HFF-Myc (cell line): ENCODE measurements at regions not wholly inside any gene's neighbourhood (a gene's known extent, or its start where the extent isn't known, plus 50 kb on each side); places are given as distances from the start of the nearest gene placed in this dataset.

Experiments used
- DNase-seq: peaks from one replicate; pipeline ENCODE4 v3.0.0-alpha.2; 2011; ENCODE audit warnings: low read depth; ENCODE audit errors: extremely low read depth
- H3K4me3 ChIP-seq: replicated peaks from 2 replicates; pipeline ENCODE4 v1.5.1; 2011; ENCODE audit warnings: low read depth, mild to moderate bottlenecking, control low read depth, low read length
- TF ChIP-seq, protein P1 (sequence below): IDR thresholded peaks from 2 replicates; pipeline ENCODE4 v1.5.1; 2012; ENCODE audit warnings: mild to moderate bottlenecking, low read depth, low read length, control low read depth; ENCODE audit errors: missing control alignments

DNA sequence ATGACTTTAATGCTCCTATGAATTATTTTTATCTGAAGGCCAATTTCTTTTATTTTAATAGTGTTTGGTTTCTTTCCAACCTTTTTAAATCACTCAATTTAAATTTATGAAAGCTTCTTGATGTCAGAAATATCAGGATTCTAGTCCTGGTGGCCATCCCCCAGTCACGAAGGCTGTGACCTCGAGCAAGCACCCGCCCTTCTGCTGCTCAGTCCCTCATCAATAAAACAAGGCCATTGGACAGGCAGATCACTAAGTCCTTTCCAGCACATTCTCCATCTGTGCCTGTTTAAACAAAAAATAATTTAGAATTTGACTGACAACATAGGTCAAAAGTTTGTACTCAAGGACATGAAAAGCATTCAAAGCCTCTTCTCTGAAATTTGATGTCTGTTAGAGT is 483.6 kb upstream of the VRK2 start:
- DNase-seq = no peak

DNA sequence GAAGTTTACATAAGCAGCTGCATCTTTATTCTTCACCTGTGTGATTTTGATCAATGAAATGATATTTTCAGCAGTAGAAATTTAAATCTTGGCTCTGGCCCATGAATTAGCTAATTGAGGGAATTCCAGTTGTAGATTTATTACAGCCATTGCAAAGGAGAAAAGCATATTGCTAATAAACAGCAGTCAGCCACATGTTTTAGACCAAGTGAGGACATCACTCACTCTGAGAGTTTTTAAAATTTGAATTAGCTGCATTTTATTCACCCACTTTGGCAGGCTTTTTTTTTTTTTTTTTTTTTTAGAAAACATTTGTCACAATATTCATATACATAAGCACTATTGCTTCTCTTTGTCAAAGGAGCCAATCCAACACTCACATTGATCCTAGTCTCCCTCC is 479.4 kb upstream of the VRK2 start:
- no peak for DNase-seq

More for the DNA sequence above, 483.6 kb upstream of the VRK2 start:
- TF ChIP-seq, protein P1, sequence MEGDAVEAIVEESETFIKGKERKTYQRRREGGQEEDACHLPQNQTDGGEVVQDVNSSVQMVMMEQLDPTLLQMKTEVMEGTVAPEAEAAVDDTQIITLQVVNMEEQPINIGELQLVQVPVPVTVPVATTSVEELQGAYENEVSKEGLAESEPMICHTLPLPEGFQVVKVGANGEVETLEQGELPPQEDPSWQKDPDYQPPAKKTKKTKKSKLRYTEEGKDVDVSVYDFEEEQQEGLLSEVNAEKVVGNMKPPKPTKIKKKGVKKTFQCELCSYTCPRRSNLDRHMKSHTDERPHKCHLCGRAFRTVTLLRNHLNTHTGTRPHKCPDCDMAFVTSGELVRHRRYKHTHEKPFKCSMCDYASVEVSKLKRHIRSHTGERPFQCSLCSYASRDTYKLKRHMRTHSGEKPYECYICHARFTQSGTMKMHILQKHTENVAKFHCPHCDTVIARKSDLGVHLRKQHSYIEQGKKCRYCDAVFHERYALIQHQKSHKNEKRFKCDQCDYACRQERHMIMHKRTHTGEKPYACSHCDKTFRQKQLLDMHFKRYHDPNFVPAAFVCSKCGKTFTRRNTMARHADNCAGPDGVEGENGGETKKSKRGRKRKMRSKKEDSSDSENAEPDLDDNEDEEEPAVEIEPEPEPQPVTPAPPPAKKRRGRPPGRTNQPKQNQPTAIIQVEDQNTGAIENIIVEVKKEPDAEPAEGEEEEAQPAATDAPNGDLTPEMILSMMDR = no peak
- no peak overlapping the region for H3K4me3 ChIP-seq

DNA sequence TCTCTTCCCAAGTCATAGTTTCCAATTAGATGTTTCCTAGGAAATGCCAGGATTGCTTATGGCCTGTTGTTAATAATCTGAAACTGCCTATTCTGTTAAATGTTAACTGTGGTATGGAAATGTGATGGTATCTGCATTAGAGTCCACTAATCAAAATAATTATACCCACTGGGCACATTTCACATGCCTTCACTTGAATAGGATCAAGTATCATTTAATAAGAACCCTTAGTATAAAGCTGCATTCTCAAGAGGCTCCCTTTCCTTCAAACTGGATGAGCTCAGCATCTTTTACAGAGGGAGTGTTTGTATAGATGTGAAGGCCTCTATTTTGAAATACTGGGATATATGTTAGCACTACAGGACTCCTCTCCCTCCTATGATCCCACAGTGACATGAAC is 477.2 kb upstream of the VRK2 start:
- DNase-seq = no peak
- no peak overlapping the region for H3K4me3 ChIP-seq
- TF ChIP-seq, protein P1 = no peak

More for the DNA sequence above, 479.4 kb upstream of the VRK2 start:
- H3K4me3 ChIP-seq = no peak overlapping the region
- TF ChIP-seq, protein P1 = no peak

DNA sequence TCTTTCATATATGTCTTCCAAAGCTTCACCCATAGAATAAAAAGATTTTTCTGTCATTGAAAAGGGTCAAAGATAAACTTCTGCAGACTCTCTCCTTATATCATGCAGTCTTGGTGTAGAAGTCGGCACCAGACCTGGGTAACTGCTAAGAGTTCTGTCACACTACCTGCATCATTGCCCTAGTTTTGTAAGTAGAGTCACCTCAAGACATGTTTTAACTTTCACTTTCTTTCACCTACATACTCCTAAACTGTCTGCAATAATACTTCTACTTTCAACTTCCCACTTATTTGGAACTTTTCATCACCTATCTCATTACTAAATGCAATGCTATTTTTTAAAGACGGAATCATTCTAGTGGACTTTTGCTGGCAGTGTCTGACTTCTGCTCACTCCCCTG is 475.6 kb upstream of the VRK2 start:
- TF ChIP-seq, protein P1 = no peak
- no peak for DNase-seq
- no peak overlapping the region for H3K4me3 ChIP-seq

DNA sequence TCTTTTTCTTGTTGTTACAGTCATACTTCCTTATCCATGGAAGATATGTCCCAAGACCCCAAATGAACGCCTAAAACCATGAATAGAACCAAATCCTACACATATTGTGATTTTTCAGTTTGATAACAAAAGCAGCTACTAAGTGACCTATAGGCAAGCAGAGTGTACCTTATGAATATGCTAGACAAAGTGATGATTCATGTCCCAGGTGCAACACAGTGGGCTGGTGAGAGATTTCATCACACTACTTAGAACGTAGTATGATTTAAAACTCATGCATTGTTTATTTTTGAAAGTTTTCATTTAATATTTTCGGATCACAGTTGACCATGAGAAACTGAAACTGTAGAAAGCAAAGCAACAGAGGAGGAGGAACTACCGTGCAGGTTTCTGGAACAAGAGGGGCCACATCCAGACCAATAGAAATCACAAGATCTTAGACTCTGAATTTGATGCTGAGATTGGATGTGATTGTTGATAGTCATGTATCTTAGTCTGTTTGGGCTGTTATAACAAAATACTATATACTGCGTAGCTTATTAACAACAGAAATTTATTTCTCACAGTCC is 470.8 kb upstream of the VRK2 start:
- TF ChIP-seq, protein P1 = no peak
- DNase-seq = no peak

DNA sequence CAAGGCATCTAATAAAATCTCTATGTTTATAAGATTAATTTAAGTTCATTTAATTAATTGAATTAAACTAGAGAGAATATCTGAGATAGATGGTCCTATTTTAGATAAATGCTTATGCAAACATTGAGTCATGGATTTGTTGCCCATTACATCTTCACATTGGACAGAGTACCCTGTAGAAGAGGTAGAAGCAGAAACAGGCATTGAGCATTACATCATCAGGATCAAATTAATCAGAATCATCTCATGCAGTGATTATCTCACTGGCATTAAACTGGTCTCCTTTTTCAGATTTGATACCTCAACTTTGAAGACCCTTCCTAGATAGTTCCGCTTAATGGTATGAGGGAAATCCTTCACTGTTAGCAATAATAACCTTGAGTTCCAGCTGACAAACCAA is 469.6 kb upstream of the VRK2 start:
- H3K4me3 ChIP-seq = no peak overlapping the region
- DNase-seq = no peak

More for the DNA sequence above, 470.8 kb upstream of the VRK2 start:
- no peak overlapping the region for H3K4me3 ChIP-seq

More for the DNA sequence above, 469.6 kb upstream of the VRK2 start:
- TF ChIP-seq, protein P1 = no peak
